Tibial artery (tissue), 4 donors: ENCODE measurements at regions not wholly inside any gene's neighbourhood (a gene's known extent, or its start where the extent isn't known, plus 50 kb on each side); places are given as distances from the start of the nearest gene placed in this dataset.

Experiments
- DNase-seq, 2 donors: peaks; one replicate each; pipeline ENCODE4 v3.0.0-alpha.2; 2019
- H3K27ac ChIP-seq, 2 donors: fragments of 200-600 bp; sonication (generic) in 1 of 2; 1 replicate in 1 of 2; 2 replicates in 1 of 2; pipeline ENCODE4 v1.5.1; 2018 to 2019; ENCODE audit warnings: mild to moderate bottlenecking in 1 of 2
- H3K27me3 ChIP-seq, 2 donors: fragments of 200-600 bp; sonication (generic) in 1 of 2; one replicate each; pipeline versions ENCODE4 v1.5.1 to v1.6.0; 2016 to 2019
- H3K36me3 ChIP-seq, 3 donors: fragments of 200-600 bp; sonication (generic) in 2 of 3; one replicate each; pipeline ENCODE4 v1.5.1; 2016 to 2019; ENCODE audit warnings: mild to moderate bottlenecking in 2 of 3
- H3K4me1 ChIP-seq, 4 donors: fragments of 200-600 bp; sonication (generic) in 2 of 4; 1 replicate in 3 of 4; 2 replicates in 1 of 4; pipeline ENCODE4 v1.5.1; 2016 to 2019
- H3K4me3 ChIP-seq, 2 donors: fragments of 200-600 bp; sonication (generic) in 1 of 2; 1 replicate in 1 of 2; 2 replicates in 1 of 2; pipeline ENCODE4 v1.5.1; 2018 to 2019; ENCODE audit warnings: mild to moderate bottlenecking in 2 of 2
- H3K9me3 ChIP-seq, 3 donors: fragments of 200-600 bp; sonication (generic) in 1 of 3; one replicate each; pipeline ENCODE4 v1.5.1; 2016 to 2019
- intact Hi-C: fragments of 100-400 bp; cut with DNase I; formaldehyde crosslinking; loops from one replicate; pipeline ENCODE4 v1.15.0; 2023; ENCODE audit warnings: low total_unique reads
- TF ChIP-seq, protein P1 (sequence below), 2 experiments: fragments of 200-600 bp in 1 of 2; fragments of 450-650 bp in 1 of 2; IDR thresholded peaks; one replicate each; pipeline ENCODE4 v1.5.1; 2017 to 2019; ENCODE audit warnings: antibody characterized with exemption in 2 of 2, mild to moderate bottlenecking in 1 of 2, moderate library complexity in 1 of 2

DNA sequence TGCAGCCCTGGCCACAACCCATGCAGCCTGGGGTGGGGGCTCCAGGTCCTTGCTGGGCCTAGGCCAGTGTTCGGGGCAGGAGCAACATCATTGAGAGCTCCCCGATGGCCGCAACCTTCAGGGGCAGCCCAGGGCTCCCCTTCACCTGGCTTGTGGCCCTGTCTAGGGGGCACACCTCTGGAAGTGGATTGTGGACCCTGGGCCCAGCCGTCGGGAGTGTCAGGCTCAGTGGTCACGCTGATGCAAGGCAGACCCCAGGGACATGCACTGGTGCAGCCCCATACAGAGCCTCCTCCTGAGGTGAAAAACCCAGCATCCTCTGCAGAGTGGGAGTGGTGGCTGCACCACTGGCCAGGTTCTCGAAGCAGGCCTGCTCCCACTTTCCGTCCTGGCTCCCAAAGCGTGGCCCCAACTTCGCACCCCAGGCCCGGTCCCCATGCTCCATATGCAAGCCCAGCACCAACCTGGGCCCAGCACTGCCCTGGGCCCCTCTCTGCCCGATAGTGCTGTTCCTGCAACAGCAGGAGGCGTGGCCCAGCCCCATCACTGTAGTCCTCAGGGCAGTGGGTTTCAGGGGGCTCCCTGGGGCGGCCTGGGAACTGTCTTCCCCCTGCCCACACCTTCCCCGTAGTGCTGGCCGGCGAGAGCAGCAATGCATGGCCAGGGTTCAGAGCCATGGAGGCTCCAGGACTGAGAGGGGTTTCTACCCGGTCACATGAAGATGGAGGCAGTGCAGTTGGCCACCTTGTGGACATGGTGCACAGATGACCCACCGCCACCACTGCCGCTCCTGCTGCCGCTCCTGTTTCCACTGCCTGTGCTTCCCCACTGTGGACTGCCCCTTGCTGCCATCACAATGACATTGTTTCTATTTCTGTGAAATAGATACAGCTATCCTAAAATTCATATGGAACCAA lies 303.9 kb upstream of the NRG3 start:
- Histone ChIP-seq H3K36me3 (no peaks in the 10 kb centered on the region), H3K4me1 (no peaks in the 10 kb centered on the region), H3K9me3 (no peaks in the 10 kb centered on the region), H3K4me3 (no peak overlapping the region), H3K27me3 (no peaks in the 10 kb centered on the region), H3K27ac (no peak overlapping the region)
- DNase-seq, result no peak
- TF ChIP-seq, protein P1, sequence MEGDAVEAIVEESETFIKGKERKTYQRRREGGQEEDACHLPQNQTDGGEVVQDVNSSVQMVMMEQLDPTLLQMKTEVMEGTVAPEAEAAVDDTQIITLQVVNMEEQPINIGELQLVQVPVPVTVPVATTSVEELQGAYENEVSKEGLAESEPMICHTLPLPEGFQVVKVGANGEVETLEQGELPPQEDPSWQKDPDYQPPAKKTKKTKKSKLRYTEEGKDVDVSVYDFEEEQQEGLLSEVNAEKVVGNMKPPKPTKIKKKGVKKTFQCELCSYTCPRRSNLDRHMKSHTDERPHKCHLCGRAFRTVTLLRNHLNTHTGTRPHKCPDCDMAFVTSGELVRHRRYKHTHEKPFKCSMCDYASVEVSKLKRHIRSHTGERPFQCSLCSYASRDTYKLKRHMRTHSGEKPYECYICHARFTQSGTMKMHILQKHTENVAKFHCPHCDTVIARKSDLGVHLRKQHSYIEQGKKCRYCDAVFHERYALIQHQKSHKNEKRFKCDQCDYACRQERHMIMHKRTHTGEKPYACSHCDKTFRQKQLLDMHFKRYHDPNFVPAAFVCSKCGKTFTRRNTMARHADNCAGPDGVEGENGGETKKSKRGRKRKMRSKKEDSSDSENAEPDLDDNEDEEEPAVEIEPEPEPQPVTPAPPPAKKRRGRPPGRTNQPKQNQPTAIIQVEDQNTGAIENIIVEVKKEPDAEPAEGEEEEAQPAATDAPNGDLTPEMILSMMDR (IDR thresholded peaks at IDR 0.05), result no peak
- intact Hi-C loops, result no loop called here

DNA sequence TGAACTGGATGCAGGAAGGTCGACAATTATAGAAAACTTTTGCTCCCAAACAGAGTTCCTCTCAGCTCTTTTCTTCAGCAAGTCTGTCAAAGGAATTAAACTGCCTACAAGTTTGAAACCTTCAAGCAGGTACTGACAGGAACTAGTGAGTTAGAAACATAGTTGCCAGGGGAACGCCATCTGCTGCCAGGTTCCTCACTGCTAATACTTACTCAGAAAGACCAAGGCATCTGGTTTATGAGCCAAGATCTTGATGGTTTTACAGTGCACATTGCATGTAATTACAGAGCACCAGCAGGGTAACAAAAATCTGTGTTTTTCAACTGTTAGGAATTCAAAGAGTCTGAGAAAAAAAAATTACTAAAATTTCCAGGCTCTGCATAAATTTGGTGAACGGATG lies 300.0 kb upstream of the NRG3 start:
- H3K9me3 ChIP-seq, result no peaks in the 10 kb centered on the region
- DNase-seq, result no peak
- intact Hi-C loops, result no loop called here
- TF ChIP-seq, protein P1 (IDR thresholded peaks at IDR 0.05), result no peak
- no peaks in the 10 kb centered on the region for H3K4me1 ChIP-seq
- no peaks in the 10 kb centered on the region for H3K36me3 ChIP-seq
- H3K27me3 ChIP-seq, result no peaks in the 10 kb centered on the region
- no peak overlapping the region for H3K4me3 ChIP-seq
- H3K27ac ChIP-seq, result no peak overlapping the region

DNA sequence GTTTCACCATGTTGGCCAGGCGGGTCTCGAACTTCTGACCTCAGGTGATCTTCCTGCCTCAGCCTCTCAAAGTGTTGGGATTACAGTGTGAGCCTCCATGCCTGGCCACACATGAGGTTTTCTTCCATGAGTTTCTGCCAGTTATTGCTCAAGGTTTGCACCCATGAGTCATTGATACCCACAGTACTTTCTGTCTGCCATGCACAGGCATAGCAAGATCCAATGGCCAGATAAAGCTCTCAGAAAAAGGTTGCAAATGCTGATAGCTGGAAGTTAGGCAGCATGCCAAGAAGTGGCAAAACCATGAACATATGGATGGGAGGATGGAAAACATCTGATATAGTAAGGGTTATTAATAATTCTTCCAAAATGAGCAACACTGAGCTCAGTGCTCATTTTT lies 298.7 kb upstream of the NRG3 start:
- no peak overlapping the region for H3K27ac ChIP-seq
- TF ChIP-seq, protein P1 (IDR thresholded peaks at IDR 0.05), result no peak
- H3K36me3 ChIP-seq, result no peaks in the 10 kb centered on the region
- H3K4me3 ChIP-seq, result no peak overlapping the region
- H3K4me1 ChIP-seq, result no peaks in the 10 kb centered on the region
- H3K27me3 ChIP-seq, result no peaks in the 10 kb centered on the region
- DNase-seq, result no peak
- intact Hi-C loops, result no loop called here
- no peaks in the 10 kb centered on the region for H3K9me3 ChIP-seq

DNA sequence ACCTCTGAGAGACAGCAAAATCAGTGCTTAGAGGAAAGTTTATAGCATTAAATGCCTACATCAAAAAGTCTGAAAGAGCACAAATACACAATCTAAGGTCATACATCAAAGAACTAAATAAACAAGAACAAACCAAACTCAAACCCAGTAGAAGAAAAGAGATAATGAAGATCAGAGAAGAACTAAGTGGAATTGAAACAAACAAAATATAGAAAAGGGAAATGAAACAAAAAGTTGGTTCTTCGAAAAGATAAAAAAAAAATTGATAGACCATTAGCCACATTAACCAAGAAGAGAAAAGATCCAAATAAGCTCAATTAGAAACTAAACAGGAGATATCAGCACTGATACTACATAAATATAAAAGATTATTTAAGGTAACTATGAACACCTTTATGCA lies 280.0 kb upstream of the NRG3 start:
- intact Hi-C loops, result no loop called here
- TF ChIP-seq, protein P1 (IDR thresholded peaks at IDR 0.05), result no peak

DNA sequence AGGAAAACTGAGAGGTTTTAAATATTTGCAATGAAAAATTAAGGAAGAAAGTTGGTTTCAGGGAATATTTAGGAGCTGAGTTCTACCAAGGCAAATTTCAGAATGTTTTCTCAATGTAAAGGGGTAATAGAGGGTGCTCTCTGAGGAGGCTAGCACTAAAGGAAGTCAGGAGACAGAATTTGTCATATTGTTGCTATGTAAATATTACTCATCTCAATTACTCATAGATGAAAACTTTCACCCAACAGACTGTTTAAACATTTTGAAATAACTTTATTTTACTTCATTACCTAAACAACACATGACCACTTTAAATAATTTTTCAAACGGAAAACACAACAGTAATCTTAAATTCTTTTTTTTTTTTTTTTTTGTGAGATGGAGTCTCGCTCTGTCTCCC lies 274.8 kb upstream of the NRG3 start:
- no peak for DNase-seq
- no peaks in the 10 kb centered on the region for H3K36me3 ChIP-seq
- H3K27me3 ChIP-seq, result no peaks in the 10 kb centered on the region
- H3K4me1 ChIP-seq, result no peaks in the 10 kb centered on the region
- no peak overlapping the region for H3K27ac ChIP-seq
- no peaks in the 10 kb centered on the region for H3K9me3 ChIP-seq
- TF ChIP-seq, protein P1 (IDR thresholded peaks at IDR 0.05), result no peak
- intact Hi-C loops, result no loop called here
- no peak overlapping the region for H3K4me3 ChIP-seq

More for the DNA sequence above, 280.0 kb upstream of the NRG3 start:
- Histone ChIP-seq H3K36me3 (no peaks in the 10 kb centered on the region), H3K4me1 (no peaks in the 10 kb centered on the region), H3K9me3 (peaks cover 0 to 7% (median 0%) of the 10 kb centered on the region in 3 donors), H3K27me3 (no peaks in the 10 kb centered on the region), H3K27ac (no peak overlapping the region), H3K4me3 (no peak overlapping the region)
- DNase-seq, result no peak
